GM18505 (cell line): ENCODE measurements at regions not wholly inside any gene's neighbourhood (a gene's known extent, or its start where the extent isn't known, plus 50 kb on each side); places are given as distances from the start of the nearest gene placed in this dataset.

ENCODE experiments used
- ATAC-seq: cut with Tn5 transposase; IDR thresholded peaks from one replicate; pipeline ENCODE4 v1.9.1; 2021; ENCODE audit not compliant: unreplicated experiment
- POLR2A ChIP-seq: IDR thresholded peaks from 4 replicates; pipeline ENCODE4 v1.6.1; 2011; ENCODE audit warnings: borderline replicate concordance; ENCODE audit not compliant: insufficient read depth, insufficient read length; ENCODE audit errors: extremely low read depth

GRCh38 chr13:83825676-83826075 is 56.6 kb downstream of the SLITRK1 start:
- no peak for ATAC-seq
- TF ChIP-seq POLR2A, result no peak

DNA sequence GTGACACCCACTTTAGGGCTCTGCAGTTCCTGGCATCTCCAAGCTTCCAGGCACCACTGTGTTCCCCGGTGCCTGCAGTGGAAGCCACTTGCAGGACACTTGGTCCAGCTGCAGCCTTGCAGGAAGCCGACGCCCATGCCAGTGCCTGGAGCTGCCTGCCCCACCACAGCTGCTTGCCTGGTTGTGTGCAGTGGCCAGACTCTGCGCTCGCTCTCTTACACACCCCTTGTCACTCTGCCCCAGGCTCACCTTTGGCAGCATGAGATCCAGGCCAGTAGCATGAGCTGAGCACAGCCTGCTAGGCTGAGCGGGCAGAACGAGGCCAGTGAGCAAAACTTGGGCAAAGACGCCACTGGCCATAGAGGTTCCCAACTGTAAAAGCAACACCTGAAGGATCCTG is 57.7 kb downstream of the SLITRK1 start:
- TF ChIP-seq POLR2A, result no peak
- no peak for ATAC-seq

- TF ChIP-seq POLR2A, result no peak
- ATAC-seq, result no peak
Measured at GRCh38 chr13:83824120-83824519, 58.2 kb downstream of the SLITRK1 start.

DNA sequence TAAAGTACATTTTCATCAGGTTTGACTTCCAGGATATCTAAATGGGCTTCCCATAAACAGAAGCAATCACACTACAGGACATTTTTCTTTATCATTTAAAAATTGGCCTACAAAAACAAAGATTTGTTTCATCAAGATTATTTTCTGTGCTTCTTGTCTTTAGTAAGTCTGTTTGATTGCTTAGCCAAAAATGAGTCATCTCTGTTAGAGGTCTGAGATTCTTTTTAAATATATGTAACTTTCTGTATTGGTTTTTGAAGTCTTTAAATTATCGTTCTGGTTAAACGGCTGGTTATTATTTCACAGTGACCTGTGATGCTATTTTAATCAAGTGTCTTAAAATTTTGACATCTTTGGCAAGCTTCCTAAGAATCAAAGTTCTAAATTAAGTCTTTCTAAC is 62.7 kb downstream of the SLITRK1 start:
- no peak for ATAC-seq
- TF ChIP-seq POLR2A, result no peak

GRCh38 chr13:83819156-83819555 is 63.1 kb downstream of the SLITRK1 start:
- no peak for TF ChIP-seq POLR2A
- ATAC-seq, result no peak

GRCh38 chr13:83816081-83816480 is 66.2 kb downstream of the SLITRK1 start:
- no peak for TF ChIP-seq POLR2A
- no peak for ATAC-seq

GRCh38 chr13:83815598-83815997 is 66.7 kb downstream of the SLITRK1 start:
- ATAC-seq, result no peak

GRCh38 chr13:83810136-83810535 is 72.1 kb downstream of the SLITRK1 start:
- no peak for TF ChIP-seq POLR2A
- no peak for ATAC-seq

More at GRCh38 chr13:83815598-83815997, 66.7 kb downstream of the SLITRK1 start:
- no peak for TF ChIP-seq POLR2A

DNA sequence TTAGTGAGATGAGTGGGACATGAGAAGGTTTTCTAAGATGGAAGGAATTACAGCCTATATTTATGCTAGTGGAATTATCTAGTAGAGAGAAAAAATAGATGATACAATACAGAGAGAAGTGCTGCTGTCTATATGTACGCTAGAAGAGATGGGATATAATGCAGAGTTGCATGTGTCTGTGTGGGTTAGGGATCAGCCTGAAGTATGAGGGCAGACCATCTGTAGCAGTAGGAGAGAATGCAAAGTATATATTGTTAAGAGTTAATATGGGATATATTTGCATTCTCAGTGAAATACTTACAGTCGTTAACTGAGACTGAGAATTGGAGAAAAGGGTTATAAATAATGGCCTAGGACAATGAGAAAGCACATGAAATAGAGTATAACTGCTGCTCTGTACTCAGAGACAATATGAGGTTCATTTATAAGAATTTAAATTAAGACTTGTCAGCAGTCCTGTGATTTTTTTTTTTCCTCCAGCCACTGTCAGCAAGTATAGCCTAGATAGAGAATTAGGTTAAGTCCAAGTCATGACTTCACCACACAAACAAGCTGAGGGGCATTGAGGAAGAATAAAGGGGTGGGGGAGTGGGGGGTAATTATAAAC is 77.8 kb downstream of the SLITRK1 start:
- no peak for TF ChIP-seq POLR2A
- no peak for ATAC-seq

- ATAC-seq, result no peak
- no peak for TF ChIP-seq POLR2A
Measured at GRCh38 chr13:83798731-83799130, 83.5 kb downstream of the SLITRK1 start.

DNA sequence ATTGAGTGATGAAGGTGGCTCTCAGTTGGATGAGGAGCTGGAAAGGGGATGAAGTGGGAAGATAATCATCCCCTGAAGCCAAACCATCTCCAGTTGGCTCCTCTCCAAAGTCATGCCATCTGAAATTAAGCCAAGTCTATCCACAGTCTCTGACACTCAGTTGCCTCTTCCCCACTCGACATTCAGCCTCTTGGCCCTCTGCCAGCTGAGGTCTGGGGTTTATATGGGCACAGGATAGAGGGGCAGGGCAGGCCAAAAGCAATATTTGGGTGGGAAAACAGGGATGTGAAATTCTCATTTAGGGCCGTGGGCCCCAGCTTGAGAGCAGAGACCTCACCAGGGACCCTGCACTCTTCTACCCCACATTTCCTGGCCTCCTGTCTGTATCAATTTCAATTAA is 85.9 kb downstream of the SLITRK1 start:
- no peak for TF ChIP-seq POLR2A

GRCh38 chr13:83794583-83794982 is 87.7 kb downstream of the SLITRK1 start:
- no peak for TF ChIP-seq POLR2A
- no peak for ATAC-seq

More for the DNA sequence above, 85.9 kb downstream of the SLITRK1 start:
- ATAC-seq, result no peak

DNA sequence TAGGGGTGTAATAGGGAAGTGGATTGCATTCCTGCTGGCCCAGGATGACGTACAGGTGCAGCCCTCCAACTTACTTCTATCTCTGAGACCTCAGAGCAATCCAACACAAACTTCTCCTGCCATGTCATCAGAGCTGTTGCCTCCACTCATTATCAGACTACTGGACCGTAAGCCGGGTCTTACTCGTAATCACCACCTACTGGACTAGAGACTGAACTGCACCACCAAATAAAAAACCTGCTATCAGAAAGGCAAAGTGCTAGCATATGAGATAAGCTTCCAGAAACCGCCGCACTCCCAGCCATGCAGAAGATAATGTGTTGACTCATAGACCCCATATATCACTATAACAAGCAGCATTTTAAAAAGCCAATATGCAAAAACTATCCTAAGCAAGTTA is 102.0 kb downstream of the SLITRK1 start:
- no peak for TF ChIP-seq POLR2A
- ATAC-seq, result no peak

GRCh38 chr13:83773961-83774360 is 108.3 kb downstream of the SLITRK1 start:
- no peak for ATAC-seq
- TF ChIP-seq POLR2A, result no peak

GRCh38 chr13:83765796-83766195 is 116.5 kb downstream of the SLITRK1 start:
- no peak for ATAC-seq
- no peak for TF ChIP-seq POLR2A
